OCI-LY3 (cell line): ENCODE measurements at regions not wholly inside any gene's neighbourhood (a gene's known extent, or its start where the extent isn't known, plus 50 kb on each side); places are given as distances from the start of the nearest gene placed in this dataset.
A peak's percentile ranks its signal among the peaks of the same experiment; 100 is the strongest.
"Not testable (repeated sequence)": the region's sequence is repeated elsewhere in the genome, so short reads cannot be mapped to it uniquely, and the experiment has no call there.

Source experiments
- H2AFZ ChIP-seq: fragments of 200-600, 300-600 bp; shearing (Covaris generic); 2 replicates; pipeline ENCODE4 v1.6.0; 2014; ENCODE audit warnings: antibody characterized with exemption, low read depth, low read length
- H3K27ac ChIP-seq: fragments of 200-600, 300-600 bp; sonication (generic); 2 replicates; pipeline ENCODE4 v1.5.1; 2014; ENCODE audit warnings: mild to moderate bottlenecking, low read length, moderate library complexity, mixed read lengths
- H3K27me3 ChIP-seq: fragments of 200-600, 300-600 bp; sonication (generic); 2 replicates; pipeline ENCODE4 v1.6.1; 2014; ENCODE audit warnings: low read depth, low read length, mixed read lengths
- H3K36me3 ChIP-seq: fragments of 200-600, 300-600 bp; sonication (generic); replicated peaks from 2 replicates; pipeline ENCODE3; 2014; ENCODE audit warnings: low read depth, low read length, mixed read lengths
- H3K4me1 ChIP-seq: fragments of 300-600, 200-600 bp; sonication (generic); 2 replicates; pipeline ENCODE4 v1.6.1; 2014; ENCODE audit warnings: low read length, mixed read lengths
- H3K4me2 ChIP-seq: fragments of 200-600, 300-600 bp; sonication (generic); 2 replicates; pipeline ENCODE4 v1.6.1; 2014; ENCODE audit warnings: low read length, mixed read lengths
- H3K4me3 ChIP-seq: fragments of 300-600, 200-600 bp; sonication (generic); 2 replicates; pipeline ENCODE4 v1.5.1; 2014; ENCODE audit warnings: antibody characterized with exemption, mild to moderate bottlenecking, low read length, moderate library complexity
- H3K79me2 ChIP-seq: fragments of 300-600, 200-600 bp; shearing (Covaris generic); 2 replicates; pipeline ENCODE4 v1.6.1; 2014; ENCODE audit warnings: mild to moderate bottlenecking, low read length, mixed read lengths
- H3K9ac ChIP-seq: fragments of 300-600, 200-600 bp; shearing (Covaris generic); 2 replicates; pipeline ENCODE4 v1.6.0; 2014; ENCODE audit warnings: mild to moderate bottlenecking, low read length, moderate library complexity
- H3K9me3 ChIP-seq: fragments of 200-600, 300-600 bp; shearing (Covaris generic); 2 replicates; pipeline ENCODE4 v1.6.1; 2014; ENCODE audit warnings: low read length, mixed read lengths; ENCODE audit not compliant: insufficient read depth
- H4K20me1 ChIP-seq: fragments of 200-600, 300-600 bp; sonication (generic); 2 replicates; pipeline ENCODE4 v1.6.1; 2016; ENCODE audit warnings: low read length, mixed read lengths; ENCODE audit not compliant: insufficient read depth
- CTCF ChIP-seq: fragments of 200-600, 300-600 bp; sonication (generic); IDR thresholded peaks from 2 replicates; pipeline ENCODE4 v1.5.1; 2014; ENCODE audit warnings: antibody characterized with exemption, low read length, low read depth
- EZH2phosphoT487 ChIP-seq: fragments of 200-600 bp; shearing (Covaris generic); IDR thresholded peaks from 2 replicates; pipeline ENCODE4 v1.6.1; 2018; ENCODE audit warnings: antibody characterized with exemption, mixed run types, low read depth

- Histone ChIP-seq H3K4me3 (peak overlapping the region; percentile 45), H3K4me2 (peak overlapping the region; percentile 71), H3K4me1 (peaks cover 37% of the 10 kb centered on the region), H3K9ac (peak overlapping the region; percentile 15; the same call in 1 of the 2 replicates), H3K79me2 (no peaks in the 10 kb centered on the region), H3K27ac (peak overlapping the region; percentile 66), H3K36me3 (peaks cover 5% of the 10 kb centered on the region), H3K9me3 (no peaks in the 10 kb centered on the region), H3K27me3 (no peaks in the 10 kb centered on the region), H4K20me1 (no peaks in the 10 kb centered on the region), H2AFZ (no peak overlapping the region)
- TF ChIP-seq CTCF = no peak
These were observed 129.1 kb upstream of the DOK5 start for GRCh38 chr20:54346276-54346675.

- Histone ChIP-seq H3K4me1 (peaks cover 37% of the 10 kb centered on the region), H4K20me1 (no peaks in the 10 kb centered on the region), H3K9me3 (no peaks in the 10 kb centered on the region), H2AFZ (no peak overlapping the region), H3K9ac (no peak overlapping the region), H3K79me2 (no peaks in the 10 kb centered on the region), H3K36me3 (peaks cover 5% of the 10 kb centered on the region), H3K4me3 (no peak overlapping the region), H3K27ac (no peak overlapping the region), H3K4me2 (no peak overlapping the region), H3K27me3 (no peaks in the 10 kb centered on the region)
- TF ChIP-seq CTCF (no peak), EZH2phosphoT487 (no peak)
These were observed 128.1 kb upstream of the DOK5 start for GRCh38 chr20:54347166-54347833.

- Histone ChIP-seq H3K4me1 (peaks cover 36% of the 10 kb centered on the region), H3K27me3 (no peaks in the 10 kb centered on the region), H3K4me2 (peak overlapping the region; percentile 18), H3K9me3 (no peaks in the 10 kb centered on the region), H3K79me2 (no peaks in the 10 kb centered on the region), H4K20me1 (no peaks in the 10 kb centered on the region), H3K9ac (no peak overlapping the region), H2AFZ (peak overlapping the region; percentile 49; the same call in 1 of the 2 replicates), H3K36me3 (peaks cover 5% of the 10 kb centered on the region), H3K4me3 (no peak overlapping the region), H3K27ac (peak overlapping the region; percentile 11; the same call in 1 of the 2 replicates)
- no peak for TF ChIP-seq CTCF
These were observed 125.0 kb upstream of the DOK5 start for GRCh38 chr20:54350415-54350814.

- Histone ChIP-seq H3K27me3 (no peaks in the 10 kb centered on the region), H3K79me2 (no peaks in the 10 kb centered on the region), H2AFZ (no peak overlapping the region), H3K9ac (no peak overlapping the region), H3K36me3 (peaks cover 4% of the 10 kb centered on the region), H3K4me3 (no peak overlapping the region), H3K4me1 (peaks cover 25% of the 10 kb centered on the region), H3K9me3 (no peaks in the 10 kb centered on the region), H3K27ac (no peak overlapping the region), H4K20me1 (no peaks in the 10 kb centered on the region), H3K4me2 (no peak overlapping the region)
- TF ChIP-seq CTCF = no peak
- no peak for TF ChIP-seq EZH2phosphoT487
These were observed 123.8 kb upstream of the DOK5 start for GRCh38 chr20:54351371-54352136.

GRCh38 chr20:54352541-54352940 lies 122.9 kb upstream of the DOK5 start:
- not testable (repeated sequence) for H4K20me1 ChIP-seq, H3K27me3 ChIP-seq, H3K27ac ChIP-seq, H3K4me3 ChIP-seq, H3K9me3 ChIP-seq, H3K79me2 ChIP-seq, H3K36me3 ChIP-seq, H2AFZ ChIP-seq, H3K4me2 ChIP-seq, H3K9ac ChIP-seq
- H3K4me1 ChIP-seq = peaks cover 17% of the 10 kb centered on the region
